Upper lobe of left lung (tissue), 4 donors: ENCODE measurements at regions not wholly inside any gene's neighbourhood (a gene's known extent, or its start where the extent isn't known, plus 50 kb on each side); places are given as distances from the start of the nearest gene placed in this dataset.

Experiments used
- POLR2AphosphoS5 ChIP-seq, 2 donors: sonication (generic); formaldehyde crosslinking; IDR thresholded peaks; one replicate each; pipeline ENCODE4 v1.5.1; 2017; ENCODE audit warnings: antibody characterized with exemption in 2 of 2
- TF ChIP-seq, protein P1 (sequence below), 6 experiments: fragments of 450-650 bp in 4 of 6; fragments of 200-600 bp in 2 of 6; sonication (generic) in 2 of 6; IDR thresholded peaks; one replicate each; pipeline ENCODE4 v1.5.1; 2016 to 2019; ENCODE audit warnings: antibody characterized with exemption in 6 of 6

DNA sequence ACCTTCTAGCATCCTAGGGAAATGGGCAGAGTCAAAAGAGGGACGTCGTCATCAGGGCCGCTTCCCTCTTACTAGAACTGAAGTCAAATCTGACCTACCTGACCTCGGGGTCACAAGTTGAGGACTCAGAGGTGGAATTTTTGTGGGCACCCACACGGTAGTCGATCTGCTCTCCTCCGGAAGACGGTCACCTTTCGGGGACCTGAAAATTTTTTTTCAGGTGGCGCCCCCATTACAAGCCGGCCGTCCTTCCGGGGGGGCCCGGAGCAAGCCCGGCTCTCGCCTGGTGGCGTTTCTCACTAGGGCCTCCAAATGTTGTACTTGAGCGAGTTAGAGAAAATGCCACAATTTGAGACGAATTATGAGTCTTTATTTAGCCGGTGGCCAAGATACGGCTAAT, 157.5 kb upstream of the FRG2C start:
- TF ChIP-seq, protein P1, sequence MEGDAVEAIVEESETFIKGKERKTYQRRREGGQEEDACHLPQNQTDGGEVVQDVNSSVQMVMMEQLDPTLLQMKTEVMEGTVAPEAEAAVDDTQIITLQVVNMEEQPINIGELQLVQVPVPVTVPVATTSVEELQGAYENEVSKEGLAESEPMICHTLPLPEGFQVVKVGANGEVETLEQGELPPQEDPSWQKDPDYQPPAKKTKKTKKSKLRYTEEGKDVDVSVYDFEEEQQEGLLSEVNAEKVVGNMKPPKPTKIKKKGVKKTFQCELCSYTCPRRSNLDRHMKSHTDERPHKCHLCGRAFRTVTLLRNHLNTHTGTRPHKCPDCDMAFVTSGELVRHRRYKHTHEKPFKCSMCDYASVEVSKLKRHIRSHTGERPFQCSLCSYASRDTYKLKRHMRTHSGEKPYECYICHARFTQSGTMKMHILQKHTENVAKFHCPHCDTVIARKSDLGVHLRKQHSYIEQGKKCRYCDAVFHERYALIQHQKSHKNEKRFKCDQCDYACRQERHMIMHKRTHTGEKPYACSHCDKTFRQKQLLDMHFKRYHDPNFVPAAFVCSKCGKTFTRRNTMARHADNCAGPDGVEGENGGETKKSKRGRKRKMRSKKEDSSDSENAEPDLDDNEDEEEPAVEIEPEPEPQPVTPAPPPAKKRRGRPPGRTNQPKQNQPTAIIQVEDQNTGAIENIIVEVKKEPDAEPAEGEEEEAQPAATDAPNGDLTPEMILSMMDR (IDR thresholded peaks at IDR 0.05), result no peak
- no peak for TF ChIP-seq POLR2AphosphoS5 (IDR thresholded peaks at IDR 0.05)
